HFF-Myc (cell line): ENCODE measurements at regions not wholly inside any gene's neighbourhood (a gene's known extent, or its start where the extent isn't known, plus 50 kb on each side); places are given as distances from the start of the nearest gene placed in this dataset.

Source experiments
- DNase-seq: peaks from one replicate; pipeline ENCODE4 v3.0.0-alpha.2; 2011; ENCODE audit warnings: low read depth; ENCODE audit errors: extremely low read depth
- H3K4me3 ChIP-seq: replicated peaks from 2 replicates; pipeline ENCODE4 v1.5.1; 2011; ENCODE audit warnings: low read depth, mild to moderate bottlenecking, control low read depth, low read length
- CTCF ChIP-seq: IDR thresholded peaks from 2 replicates; pipeline ENCODE4 v1.5.1; 2012; ENCODE audit warnings: mild to moderate bottlenecking, low read depth, low read length, control low read depth; ENCODE audit errors: missing control alignments

GRCh38 chr1:99146129-99146848 lies 118.0 kb upstream of the PLPPR4 start:
- no peak for DNase-seq
- H3K4me3 ChIP-seq, result no peak overlapping the region
- no peak for TF ChIP-seq CTCF

GRCh38 chr1:99149952-99150351 lies 114.3 kb upstream of the PLPPR4 start:
- no peak overlapping the region for H3K4me3 ChIP-seq
- TF ChIP-seq CTCF, result no peak
- no peak for DNase-seq

GRCh38 chr1:99152132-99152531 lies 112.2 kb upstream of the PLPPR4 start:
- TF ChIP-seq CTCF, result no peak
- no peak for DNase-seq
- no peak overlapping the region for H3K4me3 ChIP-seq

GRCh38 chr1:99163671-99164070 lies 100.6 kb upstream of the PLPPR4 start:
- H3K4me3 ChIP-seq, result no peak overlapping the region
- TF ChIP-seq CTCF, result no peak
- no peak for DNase-seq

GRCh38 chr1:99170516-99170915 lies 93.8 kb upstream of the PLPPR4 start:
- no peak for DNase-seq
- H3K4me3 ChIP-seq, result no peak overlapping the region
- no peak for TF ChIP-seq CTCF

- DNase-seq, result no peak
- no peak for TF ChIP-seq CTCF
- no peak overlapping the region for H3K4me3 ChIP-seq
Measured at GRCh38 chr1:99171184-99171813, 93.0 kb upstream of the PLPPR4 start.

- TF ChIP-seq CTCF, result no peak
- no peak for DNase-seq
- H3K4me3 ChIP-seq, result no peak overlapping the region
Measured at GRCh38 chr1:99173282-99173681, 91.0 kb upstream of the PLPPR4 start.
